ENCODE measurements at regions not wholly inside any gene's neighbourhood (a gene's known extent, or its start where the extent isn't known, plus 50 kb on each side); places are given as distances from the start of the nearest gene placed in this dataset.

GRCh38 chr3:3335903-3336302 is 156.4 kb upstream of the CRBN start (continued):
- TF ChIP-seq CHD7 (IDR thresholded peaks at IDR 0.05; ENCODE audit: insufficient replicate concordance, low read length) (no peak), BCL11A (IDR thresholded peaks at IDR 0.05; ENCODE audit: low read depth in 2 of 2, low read length in 2 of 2) (no peak), CTBP2 (IDR thresholded peaks at IDR 0.05; ENCODE audit: borderline replicate concordance, insufficient read depth, insufficient read length, low read length) (no peak)

Data from H1 (cell line).